ENCODE measurements at regions not wholly inside any gene's neighbourhood (a gene's known extent, or its start where the extent isn't known, plus 50 kb on each side); places are given as distances from the start of the nearest gene placed in this dataset.

DNA sequence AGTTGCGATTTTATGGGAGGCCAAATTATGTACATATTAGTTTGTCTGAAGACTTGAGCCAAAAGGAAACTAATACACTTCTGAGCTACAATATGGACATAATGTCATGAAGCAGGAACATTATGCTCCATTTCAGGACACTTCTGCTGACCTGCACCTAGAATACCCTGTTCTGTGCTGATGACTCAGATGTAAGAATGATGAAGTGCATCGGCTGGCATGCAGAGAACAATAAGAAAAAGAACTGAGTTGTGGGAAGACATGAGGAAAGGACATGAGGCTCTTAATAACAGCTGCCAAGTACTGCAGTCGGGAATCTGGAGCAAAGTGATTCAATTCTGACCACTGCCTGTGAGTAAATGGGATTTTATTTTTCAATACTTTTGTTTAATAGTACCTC is 192.9 kb upstream of the VSTM2A start:
- Histone ChIP-seq H4K20me1 (ENCODE audit: low read length) (no peaks in the 10 kb centered on the region), H3K4me3 (ENCODE audit: low read length) (no peak overlapping the region), H3K36me3 (ENCODE audit: low read depth, low read length) (no peaks in the 10 kb centered on the region), H3K9ac (ENCODE audit: low read length) (no peak overlapping the region), H3K9me3 (ENCODE audit: low read length) (no peaks in the 10 kb centered on the region), H3K4me2 (ENCODE audit: low read length) (no peak overlapping the region), H3K4me1 (ENCODE audit: insufficient read depth, low read length) (no peaks in the 10 kb centered on the region), H2AFZ (ENCODE audit: low read length) (no peak overlapping the region), H3K79me2 (ENCODE audit: low read length) (no peaks in the 10 kb centered on the region), H3K27me3 (ENCODE audit: low read length) (no peaks in the 10 kb centered on the region), H3K9me2 (replicated peaks; ENCODE audit: low read length) (no peaks in the 10 kb centered on the region), H3F3A (ENCODE audit: low read length, unreplicated experiment) (no peaks in the 10 kb centered on the region), H3K27ac (ENCODE audit: low read length) (no peak overlapping the region)
- DNase-seq (peak; percentile 52), ATAC-seq (peak; percentile 64)
- POLR2A ChIA-PET (ENCODE audit: unreplicated experiment): no interaction called here
- CTCF ChIA-PET: no interaction called here
- TF ChIP-seq EZH2phosphoT487 (IDR thresholded peaks at IDR 0.05; ENCODE audit: borderline replicate concordance, low read length) (no peak), EZH2 (IDR thresholded peaks at IDR 0.05; ENCODE audit: low read length, unreplicated experiment) (no peak), CTCF (conservative IDR thresholded peaks at IDR 0.05; ENCODE audit: low read depth, low read length) (no peak)
- intact Hi-C loops (cut with micrococcal nuclease): no loop called here
- no TSS peak for BruUV-seq (replicated peaks)

GRCh38 chr7:54354436-54354835 is 187.7 kb upstream of the VSTM2A start:
- ChIA-PET POLR2A (ENCODE audit: unreplicated experiment) (no interaction called here), CTCF (no interaction called here)
- no peak overlapping the region for H3K27ac ChIP-seq (ENCODE audit: low read length)
- no peaks in the 10 kb centered on the region for H3K9me3 ChIP-seq (ENCODE audit: low read length)
- H3K9ac ChIP-seq (ENCODE audit: low read length): no peak overlapping the region
- H2AFZ ChIP-seq (ENCODE audit: low read length): no peak overlapping the region
- no peaks in the 10 kb centered on the region for H3K27me3 ChIP-seq (ENCODE audit: low read length)
- H3F3A ChIP-seq (ENCODE audit: low read length, unreplicated experiment): no peaks in the 10 kb centered on the region
- TF ChIP-seq CTCF (conservative IDR thresholded peaks at IDR 0.05; ENCODE audit: low read depth, low read length) (no peak), EZH2 (IDR thresholded peaks at IDR 0.05; ENCODE audit: low read length, unreplicated experiment) (no peak), EZH2phosphoT487 (IDR thresholded peaks at IDR 0.05; ENCODE audit: borderline replicate concordance, low read length) (no peak)
- H3K4me2 ChIP-seq (ENCODE audit: low read length): no peak overlapping the region
- intact Hi-C loops (cut with micrococcal nuclease): no loop called here
- no peaks in the 10 kb centered on the region for H3K36me3 ChIP-seq (ENCODE audit: low read depth, low read length)
- H4K20me1 ChIP-seq (ENCODE audit: low read length): no peaks in the 10 kb centered on the region
- no peaks in the 10 kb centered on the region for H3K9me2 ChIP-seq (replicated peaks; ENCODE audit: low read length)
- DNase-seq (peak; percentile 22), ATAC-seq (0 out of 2 replicates have a peak, but pooled peaks have one; percentile 24)
- H3K4me3 ChIP-seq (ENCODE audit: low read length): no peak overlapping the region
- H3K4me1 ChIP-seq (ENCODE audit: insufficient read depth, low read length): no peaks in the 10 kb centered on the region
- no peaks in the 10 kb centered on the region for H3K79me2 ChIP-seq (ENCODE audit: low read length)
- BruUV-seq (replicated peaks): no TSS peak

DNA sequence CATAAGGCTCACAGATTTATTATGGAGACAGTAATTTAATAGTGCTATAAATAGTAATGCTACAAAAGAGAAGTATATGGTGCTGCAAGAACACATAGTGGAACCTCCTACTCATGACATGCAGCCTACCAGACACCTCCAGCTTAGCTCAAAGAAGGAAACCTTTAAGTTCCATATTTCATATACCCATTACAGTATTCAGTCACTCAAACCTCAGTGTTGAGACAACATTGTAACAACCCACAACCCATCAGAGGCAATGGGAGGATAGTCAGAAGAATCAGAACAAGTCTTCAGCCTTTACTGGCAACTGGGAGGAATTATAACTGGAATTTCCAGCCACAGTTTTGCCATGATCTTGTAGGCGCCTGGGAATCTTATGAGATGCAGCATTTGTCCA is 186.3 kb upstream of the VSTM2A start:
- H3K4me1 ChIP-seq (ENCODE audit: insufficient read depth, low read length): no peaks in the 10 kb centered on the region
- ATAC-seq: no peak
- no TSS peak for BruUV-seq (replicated peaks)
- H3K27me3 ChIP-seq (ENCODE audit: low read length): no peaks in the 10 kb centered on the region
- ChIA-PET POLR2A (ENCODE audit: unreplicated experiment) (no interaction called here), CTCF (no interaction called here)
- no peak overlapping the region for H3K27ac ChIP-seq (ENCODE audit: low read length)
- no peaks in the 10 kb centered on the region for H3K79me2 ChIP-seq (ENCODE audit: low read length)
- H3F3A ChIP-seq (ENCODE audit: low read length, unreplicated experiment): no peaks in the 10 kb centered on the region
- H3K9ac ChIP-seq (ENCODE audit: low read length): no peak overlapping the region
- H3K4me3 ChIP-seq (ENCODE audit: low read length): no peak overlapping the region
- H3K36me3 ChIP-seq (ENCODE audit: low read depth, low read length): no peaks in the 10 kb centered on the region
- no peaks in the 10 kb centered on the region for H3K9me3 ChIP-seq (ENCODE audit: low read length)
- H3K9me2 ChIP-seq (replicated peaks; ENCODE audit: low read length): no peaks in the 10 kb centered on the region
- TF ChIP-seq CTCF (conservative IDR thresholded peaks at IDR 0.05; ENCODE audit: low read depth, low read length) (no peak), EZH2 (IDR thresholded peaks at IDR 0.05; ENCODE audit: low read length, unreplicated experiment) (no peak), EZH2phosphoT487 (IDR thresholded peaks at IDR 0.05; ENCODE audit: borderline replicate concordance, low read length) (no peak)
- no peak overlapping the region for H3K4me2 ChIP-seq (ENCODE audit: low read length)
- intact Hi-C loops (cut with micrococcal nuclease): no loop called here
- H4K20me1 ChIP-seq (ENCODE audit: low read length): no peaks in the 10 kb centered on the region
- DNase-seq: no peak
- H2AFZ ChIP-seq (ENCODE audit: low read length): no peak overlapping the region
